ENCODE measurements at regions not wholly inside any gene's neighbourhood (a gene's known extent, or its start where the extent isn't known, plus 50 kb on each side); places are given as distances from the start of the nearest gene placed in this dataset.

- TF ChIP-seq POLR2A (IDR thresholded peaks at IDR 0.05) (no peak), CTCF (IDR thresholded peaks at IDR 0.05) (no peak)
Observed at GRCh38 chr20:53837126-53837826, 233.1 kb downstream of the BCAS1 start.

Data from vagina (tissue), 2 donors.